ENCODE measurements at regions not wholly inside any gene's neighbourhood (a gene's known extent, or its start where the extent isn't known, plus 50 kb on each side); places are given as distances from the start of the nearest gene placed in this dataset.

DNA sequence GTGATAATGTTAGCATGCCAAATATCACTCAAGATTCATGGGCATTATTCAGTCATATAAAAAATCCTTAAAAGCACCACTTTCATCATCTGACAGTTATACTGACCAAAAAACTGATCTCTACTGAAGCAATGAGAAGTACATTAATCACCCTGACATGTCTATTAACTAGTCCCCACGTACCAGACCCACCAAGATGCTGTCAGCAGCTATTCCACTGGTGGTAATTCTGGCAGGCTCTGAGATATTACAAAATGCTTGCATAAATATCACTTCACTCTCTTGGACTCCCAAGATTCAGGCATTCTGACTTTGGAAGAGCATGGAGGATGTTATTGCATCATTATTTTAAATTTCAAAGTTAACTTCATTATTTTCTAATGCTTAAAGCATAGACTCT is 717.0 kb downstream of the DNAH5 start:
- TF ChIP-seq POLR2AphosphoS5 (IDR thresholded peaks at IDR 0.05) (no peak), POLR2A (IDR thresholded peaks at IDR 0.05) (no peak)
- TF ChIP-seq, protein P1, sequence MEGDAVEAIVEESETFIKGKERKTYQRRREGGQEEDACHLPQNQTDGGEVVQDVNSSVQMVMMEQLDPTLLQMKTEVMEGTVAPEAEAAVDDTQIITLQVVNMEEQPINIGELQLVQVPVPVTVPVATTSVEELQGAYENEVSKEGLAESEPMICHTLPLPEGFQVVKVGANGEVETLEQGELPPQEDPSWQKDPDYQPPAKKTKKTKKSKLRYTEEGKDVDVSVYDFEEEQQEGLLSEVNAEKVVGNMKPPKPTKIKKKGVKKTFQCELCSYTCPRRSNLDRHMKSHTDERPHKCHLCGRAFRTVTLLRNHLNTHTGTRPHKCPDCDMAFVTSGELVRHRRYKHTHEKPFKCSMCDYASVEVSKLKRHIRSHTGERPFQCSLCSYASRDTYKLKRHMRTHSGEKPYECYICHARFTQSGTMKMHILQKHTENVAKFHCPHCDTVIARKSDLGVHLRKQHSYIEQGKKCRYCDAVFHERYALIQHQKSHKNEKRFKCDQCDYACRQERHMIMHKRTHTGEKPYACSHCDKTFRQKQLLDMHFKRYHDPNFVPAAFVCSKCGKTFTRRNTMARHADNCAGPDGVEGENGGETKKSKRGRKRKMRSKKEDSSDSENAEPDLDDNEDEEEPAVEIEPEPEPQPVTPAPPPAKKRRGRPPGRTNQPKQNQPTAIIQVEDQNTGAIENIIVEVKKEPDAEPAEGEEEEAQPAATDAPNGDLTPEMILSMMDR (IDR thresholded peaks at IDR 0.05), result no peak

All from breast epithelium (tissue), 3 donors.